PC-9 (cell line): ENCODE measurements at regions not wholly inside any gene's neighbourhood (a gene's known extent, or its start where the extent isn't known, plus 50 kb on each side); places are given as distances from the start of the nearest gene placed in this dataset.

ENCODE experiments used
- BruUV-seq: library from RNA; stranded (reverse); fragments of 400-500 nt; replicated peaks from 2 replicates; lab custom pipeline; 2021; lab: Mats Ljungman, UMichigan
- CTCF ChIA-PET: fragments of 300-600 bp; sonication (Branson Sonifier 250); formaldehyde crosslinking; loops from one replicate; lab custom pipeline; 2022; ENCODE audit warnings: antibody characterized with exemption; lab: Charles Lee
- POLR2A ChIA-PET: fragments of 300-600 bp; sonication (Branson Sonifier 250); formaldehyde crosslinking; loops from one replicate; lab custom pipeline; 2022; ENCODE audit warnings: antibody characterized with exemption; ENCODE audit not compliant: unreplicated experiment; lab: Charles Lee
- DNase-seq, 2 experiments: peaks; one replicate each; pipeline versions ENCODE4 v3.0.0 to v3.0.0-alpha.2; 2015 to 2022; ENCODE audit warnings: mixed read lengths in 1 of 2
- H2AFZ ChIP-seq: fragments of 200-600 bp; sonication (generic); 2 replicates; pipeline ENCODE4 v1.8.1; 2017; ENCODE audit warnings: antibody characterized with exemption
- H3F3A ChIP-seq: fragments of 200-600 bp; sonication (generic); 2 replicates; pipeline ENCODE4 v1.8.1; 2017; ENCODE audit warnings: antibody characterized with exemption, mild to moderate bottlenecking, low read depth; ENCODE audit not compliant: insufficient read depth
- H3K27ac ChIP-seq: fragments of 200-600 bp; sonication (generic); 2 replicates; pipeline ENCODE4 v1.6.1; 2016; ENCODE audit warnings: mixed run types
- H3K27me3 ChIP-seq: fragments of 200-600 bp; sonication (generic); 2 replicates; pipeline ENCODE4 v1.6.1; 2016; ENCODE audit warnings: low read depth, mixed run types; ENCODE audit not compliant: insufficient read depth
- H3K36me3 ChIP-seq: fragments of 200-600 bp; sonication (generic); 2 replicates; pipeline ENCODE4 v1.6.1; 2016; ENCODE audit warnings: low read depth, mixed run types
- H3K4me1 ChIP-seq: fragments of 200-600 bp; sonication (generic); replicated peaks from 2 replicates; pipeline ENCODE4 v1.6.1; 2016; ENCODE audit warnings: mixed run types; ENCODE audit not compliant: insufficient read depth
- H3K4me2 ChIP-seq: fragments of 200-600 bp; sonication (generic); 2 replicates; pipeline ENCODE4 v1.6.1; 2017; ENCODE audit warnings: mixed run types
- H3K4me3 ChIP-seq: fragments of 200-600 bp; sonication (generic); 2 replicates; pipeline ENCODE4 v1.6.1; 2016; ENCODE audit warnings: mixed run types
- H3K79me2 ChIP-seq: fragments of 200-600 bp; sonication (generic); 2 replicates; pipeline ENCODE4 v1.6.1; 2017; ENCODE audit warnings: low read depth, mixed run types
- H3K9me2 ChIP-seq: fragments of 200-600 bp; sonication (generic); 2 replicates; pipeline ENCODE4 v1.8.1; 2017; ENCODE audit warnings: mild to moderate bottlenecking; ENCODE audit not compliant: insufficient read depth
- H3K9me3 ChIP-seq: fragments of 200-600 bp; sonication (generic); 2 replicates; pipeline ENCODE4 v1.8.1; 2016; ENCODE audit warnings: low read depth; ENCODE audit not compliant: insufficient read depth
- H4K20me1 ChIP-seq: fragments of 200-600 bp; sonication (generic); 2 replicates; pipeline ENCODE4 v1.8.1; 2017; ENCODE audit not compliant: insufficient read depth
- CTCF ChIP-seq: fragments of 200-600 bp; sonication (generic); conservative IDR thresholded peaks from 2 replicates; pipeline ENCODE4 v1.6.1; 2017; ENCODE audit warnings: mixed run types, antibody characterized with exemption, mild to moderate bottlenecking, moderate library complexity
- EZH2 ChIP-seq: fragments of 200-600 bp; sonication (generic); IDR thresholded peaks from 2 replicates; pipeline ENCODE4 v1.8.0; 2017; ENCODE audit warnings: antibody characterized with exemption, low read depth
- intact Hi-C: fragments of 100-400 bp; cut with micrococcal nuclease; formaldehyde crosslinking; loops from one replicate; pipeline ENCODE4 v1.10.0; 2022; ENCODE audit not compliant: unreplicated experiment

- Histone ChIP-seq H3K4me2 (no peak overlapping the region), H3K9me2 (no peaks in the 10 kb centered on the region), H3K9me3 (no peaks in the 10 kb centered on the region), H3K4me3 (no peak overlapping the region), H3K36me3 (no peaks in the 10 kb centered on the region), H3K27ac (no peak overlapping the region), H3K79me2 (no peaks in the 10 kb centered on the region), H4K20me1 (no peaks in the 10 kb centered on the region), H2AFZ (no peak overlapping the region), H3K4me1 (peaks cover 17% of the 10 kb centered on the region), H3K27me3 (no peaks in the 10 kb centered on the region), H3F3A (no peaks in the 10 kb centered on the region)
- TF ChIP-seq CTCF: no peak
- ChIA-PET CTCF (no interaction called here), POLR2A (no interaction called here)
- no peak for DNase-seq
- intact Hi-C loops: no loop called here
- no TSS peak for BruUV-seq
Observed at GRCh38 chr15:70151462-70151861, 53.7 kb upstream of the TLE3 start.

GRCh38 chr15:70151003-70151402 lies 53.3 kb upstream of the TLE3 start:
- H2AFZ ChIP-seq: no peak overlapping the region
- no peaks in the 10 kb centered on the region for H3K79me2 ChIP-seq
- no peaks in the 10 kb centered on the region for H3K9me3 ChIP-seq
- no peak for DNase-seq
- intact Hi-C loops: no loop called here
- H3K36me3 ChIP-seq: no peaks in the 10 kb centered on the region
- POLR2A ChIA-PET: no interaction called here
- peak overlapping the region; percentile 43; the same call in 1 of the 2 replicates for H3K27ac ChIP-seq
- no peak overlapping the region for H3K4me2 ChIP-seq
- CTCF ChIA-PET: no interaction called here
- H3K4me3 ChIP-seq: no peak overlapping the region
- H3K9me2 ChIP-seq: no peaks in the 10 kb centered on the region
- H3K27me3 ChIP-seq: no peaks in the 10 kb centered on the region
- no TSS peak for BruUV-seq
- TF ChIP-seq EZH2: no peak
- no peak for TF ChIP-seq CTCF
- no peaks in the 10 kb centered on the region for H3F3A ChIP-seq
- H3K4me1 ChIP-seq: peaks cover 17% of the 10 kb centered on the region
- no peaks in the 10 kb centered on the region for H4K20me1 ChIP-seq

GRCh38 chr15:70150405-70150747 lies 52.7 kb upstream of the TLE3 start:
- no peak for DNase-seq
- Histone ChIP-seq H3K27me3 (no peaks in the 10 kb centered on the region), H3K27ac (peak overlapping the region; percentile 69), H3K4me3 (no peak overlapping the region), H4K20me1 (no peaks in the 10 kb centered on the region), H3K79me2 (no peaks in the 10 kb centered on the region), H3F3A (no peaks in the 10 kb centered on the region), H3K4me2 (peak overlapping the region; percentile 54; the same call in 1 of the 2 replicates), H3K9me2 (no peaks in the 10 kb centered on the region), H3K9me3 (no peaks in the 10 kb centered on the region), H3K36me3 (no peaks in the 10 kb centered on the region), H2AFZ (no peak overlapping the region), H3K4me1 (peaks cover 17% of the 10 kb centered on the region)
- POLR2A ChIA-PET: no interaction called here
- no peak for TF ChIP-seq EZH2
- TF ChIP-seq CTCF: no peak
- BruUV-seq: no TSS peak
- CTCF ChIA-PET: no interaction called here
- intact Hi-C loops: no loop called here
